Tibial artery (tissue), 4 donors: ENCODE measurements at regions not wholly inside any gene's neighbourhood (a gene's known extent, or its start where the extent isn't known, plus 50 kb on each side); places are given as distances from the start of the nearest gene placed in this dataset.

Experiments
- DNase-seq, 2 donors: peaks; one replicate each; pipeline ENCODE4 v3.0.0-alpha.2; 2019
- H3K27ac ChIP-seq, 2 donors: fragments of 200-600 bp; sonication (generic) in 1 of 2; 1 replicate in 1 of 2; 2 replicates in 1 of 2; pipeline ENCODE4 v1.5.1; 2018 to 2019; ENCODE audit warnings: mild to moderate bottlenecking in 1 of 2
- H3K27me3 ChIP-seq, 2 donors: fragments of 200-600 bp; sonication (generic) in 1 of 2; one replicate each; pipeline versions ENCODE4 v1.5.1 to v1.6.0; 2016 to 2019
- H3K36me3 ChIP-seq, 3 donors: fragments of 200-600 bp; sonication (generic) in 2 of 3; one replicate each; pipeline ENCODE4 v1.5.1; 2016 to 2019; ENCODE audit warnings: mild to moderate bottlenecking in 2 of 3
- H3K4me1 ChIP-seq, 4 donors: fragments of 200-600 bp; sonication (generic) in 2 of 4; 1 replicate in 3 of 4; 2 replicates in 1 of 4; pipeline ENCODE4 v1.5.1; 2016 to 2019
- H3K4me3 ChIP-seq, 2 donors: fragments of 200-600 bp; sonication (generic) in 1 of 2; 1 replicate in 1 of 2; 2 replicates in 1 of 2; pipeline ENCODE4 v1.5.1; 2018 to 2019; ENCODE audit warnings: mild to moderate bottlenecking in 2 of 2
- H3K9me3 ChIP-seq, 3 donors: fragments of 200-600 bp; sonication (generic) in 1 of 3; one replicate each; pipeline ENCODE4 v1.5.1; 2016 to 2019
- intact Hi-C: fragments of 100-400 bp; cut with DNase I; formaldehyde crosslinking; loops from one replicate; pipeline ENCODE4 v1.15.0; 2023; ENCODE audit warnings: low total_unique reads
- TF ChIP-seq, protein P1 (sequence below), 2 experiments: fragments of 200-600 bp in 1 of 2; fragments of 450-650 bp in 1 of 2; IDR thresholded peaks; one replicate each; pipeline ENCODE4 v1.5.1; 2017 to 2019; ENCODE audit warnings: antibody characterized with exemption in 2 of 2, mild to moderate bottlenecking in 1 of 2, moderate library complexity in 1 of 2

DNA sequence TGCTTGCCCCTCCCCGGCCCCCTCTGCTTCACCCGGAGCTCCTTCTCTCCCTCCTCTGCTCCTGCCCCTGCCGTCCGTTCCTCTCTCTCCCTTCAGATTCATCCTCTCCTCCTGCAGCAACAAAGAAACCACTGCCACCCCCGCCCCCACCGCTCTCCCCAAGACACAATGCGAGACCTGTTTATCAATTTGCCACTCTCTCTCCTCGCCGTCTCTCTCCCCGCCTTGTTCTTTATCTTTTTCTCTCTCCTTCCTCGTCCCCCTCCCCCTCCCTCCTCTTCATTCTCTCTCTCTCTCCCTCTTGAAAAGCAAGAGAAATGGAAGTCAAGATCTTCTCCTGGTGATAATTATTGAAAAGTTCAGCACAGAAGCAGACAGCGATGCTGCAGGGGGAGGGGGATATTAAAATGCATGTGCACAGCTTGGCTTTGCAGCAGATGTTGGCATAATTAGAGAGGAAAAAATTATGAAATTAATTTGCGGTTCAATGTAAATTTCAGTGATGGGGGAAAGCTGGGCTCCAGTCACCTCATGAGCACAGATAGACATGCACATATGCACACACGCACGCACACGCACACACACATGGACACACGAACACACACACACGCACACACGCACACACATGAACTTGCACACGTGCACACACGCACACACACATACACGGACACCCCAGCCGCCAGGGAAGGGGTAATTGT lies 58.1 kb upstream of the CBFA2T3 start:
- no peak overlapping the region for H3K27ac ChIP-seq
- DNase-seq = no peak
- no peaks in the 10 kb centered on the region for H3K36me3 ChIP-seq
- no peaks in the 10 kb centered on the region for H3K4me1 ChIP-seq
- intact Hi-C loops = no loop called here
- peaks cover 0 to 62% of the 10 kb centered on the region in 2 donors for H3K27me3 ChIP-seq
- TF ChIP-seq, protein P1, sequence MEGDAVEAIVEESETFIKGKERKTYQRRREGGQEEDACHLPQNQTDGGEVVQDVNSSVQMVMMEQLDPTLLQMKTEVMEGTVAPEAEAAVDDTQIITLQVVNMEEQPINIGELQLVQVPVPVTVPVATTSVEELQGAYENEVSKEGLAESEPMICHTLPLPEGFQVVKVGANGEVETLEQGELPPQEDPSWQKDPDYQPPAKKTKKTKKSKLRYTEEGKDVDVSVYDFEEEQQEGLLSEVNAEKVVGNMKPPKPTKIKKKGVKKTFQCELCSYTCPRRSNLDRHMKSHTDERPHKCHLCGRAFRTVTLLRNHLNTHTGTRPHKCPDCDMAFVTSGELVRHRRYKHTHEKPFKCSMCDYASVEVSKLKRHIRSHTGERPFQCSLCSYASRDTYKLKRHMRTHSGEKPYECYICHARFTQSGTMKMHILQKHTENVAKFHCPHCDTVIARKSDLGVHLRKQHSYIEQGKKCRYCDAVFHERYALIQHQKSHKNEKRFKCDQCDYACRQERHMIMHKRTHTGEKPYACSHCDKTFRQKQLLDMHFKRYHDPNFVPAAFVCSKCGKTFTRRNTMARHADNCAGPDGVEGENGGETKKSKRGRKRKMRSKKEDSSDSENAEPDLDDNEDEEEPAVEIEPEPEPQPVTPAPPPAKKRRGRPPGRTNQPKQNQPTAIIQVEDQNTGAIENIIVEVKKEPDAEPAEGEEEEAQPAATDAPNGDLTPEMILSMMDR (IDR thresholded peaks at IDR 0.05) = no peak
- peaks cover 0 to 8% (median 4%) of the 10 kb centered on the region in 3 donors for H3K9me3 ChIP-seq
- H3K4me3 ChIP-seq = no peak overlapping the region

DNA sequence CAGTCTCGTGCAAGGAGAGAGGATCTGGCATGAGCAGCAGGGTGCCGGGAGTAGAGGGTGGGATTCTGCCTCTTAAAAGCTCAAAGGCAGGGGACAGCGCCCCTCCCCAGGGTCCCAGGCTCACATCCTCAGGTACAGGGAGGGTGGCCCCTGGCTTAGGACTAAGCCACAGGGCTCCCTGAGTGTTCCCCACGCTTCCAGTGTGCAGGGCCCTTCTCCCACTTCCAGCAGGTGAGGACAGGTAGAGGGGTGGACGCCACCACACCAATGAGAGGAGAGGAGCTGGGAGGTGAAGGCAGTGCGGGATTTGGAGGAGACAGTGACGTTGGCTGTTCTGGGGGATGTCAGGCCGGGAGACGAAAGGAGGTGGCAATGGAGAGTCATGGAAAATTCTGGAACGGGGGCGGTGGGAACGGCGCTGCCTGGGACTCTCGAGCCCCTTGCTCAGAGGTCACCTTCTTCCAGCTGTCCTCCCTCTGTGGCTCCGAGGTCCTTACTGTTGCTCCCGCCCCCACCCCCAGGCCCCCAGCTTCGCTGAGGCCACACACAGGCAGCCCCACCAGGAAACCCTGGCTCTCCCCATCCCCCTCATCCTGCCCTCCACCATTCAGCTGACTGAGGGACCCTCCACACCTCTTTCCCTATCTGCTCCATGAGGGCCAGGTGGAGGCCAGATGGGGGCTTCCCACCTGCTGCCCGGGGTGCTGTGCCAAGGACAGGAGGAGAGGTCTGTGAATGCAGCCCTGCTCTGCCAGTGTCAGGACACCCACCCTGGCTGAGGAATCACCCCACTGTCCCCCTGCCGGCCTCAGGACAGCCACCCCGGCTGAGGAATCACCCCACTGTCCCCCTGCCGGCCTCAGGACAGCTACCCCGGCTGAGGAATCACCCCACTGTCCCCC lies 57.7 kb upstream of the ACSF3 start:
- Histone ChIP-seq H3K4me1 (no peaks in the 10 kb centered on the region), H3K9me3 (peaks cover 0 to 4% (median 2%) of the 10 kb centered on the region in 3 donors), H3K27ac (no peak overlapping the region), H3K27me3 (peaks cover 0 to 70% of the 10 kb centered on the region in 2 donors), H3K36me3 (no peaks in the 10 kb centered on the region), H3K4me3 (no peak overlapping the region)
- TF ChIP-seq, protein P1 (IDR thresholded peaks at IDR 0.05) = no peak
- intact Hi-C loops = no loop called here
- no peak for DNase-seq

DNA sequence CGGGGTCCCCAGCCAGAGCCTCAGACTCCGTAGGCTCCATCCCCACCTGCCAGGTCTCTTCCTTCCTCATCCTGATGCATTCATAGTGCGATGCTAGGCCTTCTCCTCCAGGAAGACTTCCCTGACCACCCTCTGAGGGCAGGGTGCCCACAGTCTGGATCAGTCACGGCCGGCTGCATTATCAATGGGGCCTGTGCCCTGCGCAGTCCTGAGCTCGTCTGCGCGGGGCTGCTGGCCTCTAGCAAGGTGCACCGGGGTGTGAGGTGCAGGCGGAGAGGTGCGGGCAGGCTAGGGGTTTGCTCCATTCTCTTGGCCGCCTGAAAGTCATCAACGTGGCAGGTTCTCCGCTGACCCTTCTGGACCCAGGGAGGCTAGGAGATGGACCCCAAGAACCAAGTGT lies 56.9 kb upstream of the ACSF3 start:
- H3K27me3 ChIP-seq = peaks cover 0 to 79% of the 10 kb centered on the region in 2 donors
- H3K27ac ChIP-seq = no peak overlapping the region
- no peaks in the 10 kb centered on the region for H3K9me3 ChIP-seq
- intact Hi-C loops = no loop called here
- H3K4me3 ChIP-seq = no peak overlapping the region
- H3K4me1 ChIP-seq = no peaks in the 10 kb centered on the region
- no peak for DNase-seq
- TF ChIP-seq, protein P1 (IDR thresholded peaks at IDR 0.05) = no peak
- H3K36me3 ChIP-seq = no peaks in the 10 kb centered on the region

DNA sequence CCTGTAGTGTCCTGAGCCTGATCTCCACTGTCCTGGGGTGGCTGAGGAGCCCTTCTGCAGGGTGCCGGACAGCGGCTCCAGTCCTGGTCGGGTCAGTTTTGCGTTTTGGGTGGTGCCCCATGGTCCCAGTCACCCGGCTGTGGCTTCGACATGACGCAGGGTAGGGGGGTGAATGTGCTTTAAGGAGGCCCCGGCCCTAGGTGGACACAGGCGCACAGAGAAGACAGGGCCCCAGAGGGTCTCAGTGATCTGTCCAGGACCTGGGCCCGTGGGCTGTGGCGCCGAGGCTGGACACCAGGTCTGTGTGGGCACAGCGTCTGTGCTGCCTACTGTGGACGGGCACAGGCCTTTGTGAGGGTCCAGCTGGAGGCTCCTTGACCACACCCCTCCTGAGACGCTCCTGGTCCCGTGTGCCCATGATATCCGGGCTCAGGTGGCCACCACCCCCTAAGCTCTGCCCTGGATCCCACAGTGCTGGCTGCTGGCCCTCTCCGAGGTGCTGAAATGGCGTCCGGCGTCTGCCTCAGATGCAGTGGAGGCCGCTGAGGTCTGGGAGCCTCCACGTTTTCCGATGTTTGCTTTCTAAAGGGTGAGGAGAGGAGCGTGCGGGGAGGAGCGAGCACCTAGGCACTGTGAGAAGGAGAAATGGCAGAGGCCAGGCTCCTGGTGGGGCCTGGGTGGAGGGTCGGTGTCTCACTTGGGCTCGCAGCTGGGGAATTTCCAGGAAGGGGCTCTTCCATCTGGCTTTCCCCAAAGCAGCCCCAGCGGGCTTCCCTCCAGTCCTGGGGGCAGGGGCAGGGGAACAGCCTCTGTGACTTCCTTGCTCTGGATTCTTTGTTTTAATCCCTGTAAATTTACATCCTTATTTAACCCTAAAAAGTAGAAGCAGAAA lies 56.1 kb upstream of the ACSF3 start:
- TF ChIP-seq, protein P1 (IDR thresholded peaks at IDR 0.05) = no peak
- no peaks in the 10 kb centered on the region for H3K4me1 ChIP-seq
- intact Hi-C loops = no loop called here
- no peak for DNase-seq
- no peak overlapping the region for H3K4me3 ChIP-seq
- peaks cover 0 to 82% of the 10 kb centered on the region in 2 donors for H3K27me3 ChIP-seq
- H3K27ac ChIP-seq = no peak overlapping the region
- H3K9me3 ChIP-seq = no peaks in the 10 kb centered on the region
- H3K36me3 ChIP-seq = no peaks in the 10 kb centered on the region

DNA sequence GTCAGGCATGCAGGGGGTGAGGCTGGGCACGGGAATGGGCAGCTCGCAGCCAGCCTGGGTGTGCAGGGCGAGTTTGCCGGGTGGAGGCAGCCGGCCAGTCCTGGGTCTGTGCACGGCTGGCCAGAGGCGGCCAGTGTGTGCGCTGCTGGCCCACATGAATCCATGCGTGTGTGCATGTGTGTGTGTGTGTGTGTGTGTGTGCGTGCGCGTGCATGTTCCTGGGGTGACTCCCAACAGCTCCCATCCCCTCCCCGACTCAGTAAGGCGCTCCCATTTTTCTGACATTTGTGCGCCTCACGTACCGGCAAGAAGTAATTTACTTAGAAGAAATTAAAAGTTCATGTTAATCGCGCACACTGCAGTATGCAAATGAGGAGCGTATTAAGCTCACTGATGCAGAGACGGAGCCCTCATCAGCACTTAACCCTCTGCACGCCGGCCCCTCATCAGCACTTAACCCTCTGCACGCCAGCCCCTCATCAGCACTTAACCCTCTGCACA lies 55.4 kb upstream of the ACSF3 start:
- no peak for DNase-seq
- TF ChIP-seq, protein P1 (IDR thresholded peaks at IDR 0.05) = no peak
- Histone ChIP-seq H3K9me3 (no peaks in the 10 kb centered on the region), H3K4me1 (no peaks in the 10 kb centered on the region), H3K4me3 (no peak overlapping the region), H3K27ac (no peak overlapping the region), H3K36me3 (no peaks in the 10 kb centered on the region), H3K27me3 (peaks cover 0 to 89% of the 10 kb centered on the region in 2 donors)
- intact Hi-C loops = no loop called here
